ENCODE measurements at regions not wholly inside any gene's neighbourhood (a gene's known extent, or its start where the extent isn't known, plus 50 kb on each side); places are given as distances from the start of the nearest gene placed in this dataset.

- Histone ChIP-seq H3K9ac (ENCODE audit: insufficient read depth in 1 of 2, low read depth in 2 of 2, low read length in 2 of 2) (no peak overlapping the region), H3K4me2 (ENCODE audit: insufficient read depth, low read length) (no peak overlapping the region), H2AFZ (ENCODE audit: low read depth, low read length) (no peak overlapping the region), H3K9me1 (ENCODE audit: control insufficient read depth, insufficient read depth, low read length) (no peaks in the 10 kb centered on the region), H3K4me1 (replicated peaks in 1 of 2; ENCODE audit: control insufficient read depth in 2 of 2, insufficient read depth in 2 of 2, low read length in 2 of 2) (no peaks in the 10 kb centered on the region), H3K27me3 (ENCODE audit: control insufficient read depth in 2 of 2, insufficient read depth in 2 of 2, low read length in 2 of 2) (no peaks in the 10 kb centered on the region), H3K79me2 (ENCODE audit: control insufficient read depth, insufficient read depth, low read length) (no peaks in the 10 kb centered on the region), H3K36me3 (ENCODE audit: control insufficient read depth, insufficient read depth, low read length) (no peaks in the 10 kb centered on the region), H3K4me3 (no peak overlapping the region), H3K27ac (ENCODE audit: extremely low read depth, low read depth, low read length) (no peak overlapping the region), H4K20me1 (replicated peaks; ENCODE audit: control insufficient read depth, insufficient read depth, low read length) (no peaks in the 10 kb centered on the region), H3K9me3 (replicated peaks; ENCODE audit: control insufficient read depth, insufficient read depth, low read depth, low read length) (no peaks in the 10 kb centered on the region)
- CTCF ChIA-PET (ENCODE audit: low intra/inter-chr PET ratio), result no interaction called here
- TF ChIP-seq ZNF592 (IDR thresholded peaks at IDR 0.05), result no peak
- no peak for ATAC-seq
- intact Hi-C loops (cut with micrococcal nuclease), result no loop called here
- no TSS peak for BruUV-seq (replicated peaks)
- in situ Hi-C loops (cut with MboI), result no loop called here
- no peak for DNase-seq (ENCODE audit: extremely low read depth in 1 of 4, low spot score in 3 of 4)
- 4% methylated on average over 2 of the region's 2 CpGs for WGBS (ENCODE audit: insufficient coverage, low coverage, missing lambda C conversion rate)
- POLR2A ChIA-PET, result no interaction called here
- no peak for FAIRE-seq
Observed at GRCh38 chr2:183283209-183283608, 159.0 kb downstream of the NUP35 start.

GRCh38 chr2:183284606-183285005 lies 160.4 kb downstream of the NUP35 start:
- Histone ChIP-seq H3K9me1 (ENCODE audit: control insufficient read depth, insufficient read depth, low read length) (no peaks in the 10 kb centered on the region), H3K27me3 (ENCODE audit: control insufficient read depth in 2 of 2, insufficient read depth in 2 of 2, low read length in 2 of 2) (no peaks in the 10 kb centered on the region), H3K79me2 (ENCODE audit: control insufficient read depth, insufficient read depth, low read length) (no peaks in the 10 kb centered on the region), H3K27ac (ENCODE audit: extremely low read depth, low read depth, low read length) (no peak overlapping the region), H3K4me3 (no peak overlapping the region), H3K9me3 (replicated peaks; ENCODE audit: control insufficient read depth, insufficient read depth, low read depth, low read length) (no peaks in the 10 kb centered on the region), H2AFZ (ENCODE audit: low read depth, low read length) (no peak overlapping the region), H4K20me1 (replicated peaks; ENCODE audit: control insufficient read depth, insufficient read depth, low read length) (no peaks in the 10 kb centered on the region), H3K4me1 (replicated peaks in 1 of 2; ENCODE audit: control insufficient read depth in 2 of 2, insufficient read depth in 2 of 2, low read length in 2 of 2) (no peaks in the 10 kb centered on the region), H3K9ac (ENCODE audit: insufficient read depth in 1 of 2, low read depth in 2 of 2, low read length in 2 of 2) (no peak overlapping the region), H3K4me2 (ENCODE audit: insufficient read depth, low read length) (no peak overlapping the region), H3K36me3 (ENCODE audit: control insufficient read depth, insufficient read depth, low read length) (no peaks in the 10 kb centered on the region)
- intact Hi-C loops (cut with micrococcal nuclease), result no loop called here
- in situ Hi-C loops (cut with MboI), result no loop called here
- CTCF ChIA-PET (ENCODE audit: low intra/inter-chr PET ratio), result no interaction called here
- peak; percentile 33; the same call in 2 of the 3 replicates for ATAC-seq
- POLR2A ChIA-PET, result no interaction called here
- BruUV-seq (replicated peaks), result no TSS peak
- no peak for DNase-seq (ENCODE audit: extremely low read depth in 1 of 4, low spot score in 3 of 4)
- FAIRE-seq, result no peak
- TF ChIP-seq TCF7L2 (IDR thresholded peaks at IDR 0.05; ENCODE audit: low read depth, low read length) (no peak), SRF (CRISPR knock-in tag; IDR thresholded peaks at IDR 0.05) (no peak), ZNF174 (CRISPR knock-in tag; IDR thresholded peaks at IDR 0.05) (no peak), CC2D1A (IDR thresholded peaks at IDR 0.05) (no peak), MTF1 (CRISPR knock-in tag; IDR thresholded peaks at IDR 0.05; ENCODE audit: borderline replicate concordance) (no peak), ZEB2 (IDR thresholded peaks at IDR 0.05) (no peak), ZNF592 (IDR thresholded peaks at IDR 0.05) (no peak), ZFPM2 (CRISPR knock-in tag; IDR thresholded peaks at IDR 0.05) (no peak), NFATC3 (IDR thresholded peaks at IDR 0.05) (no peak), ZNF41 (CRISPR knock-in tag; conservative IDR thresholded peaks at IDR 0.05) (no peak)
